H1 (cell line): ENCODE measurements at regions not wholly inside any gene's neighbourhood (a gene's known extent, or its start where the extent isn't known, plus 50 kb on each side); places are given as distances from the start of the nearest gene placed in this dataset.

Source experiments
- CTCF ChIA-PET: fragments of 300-600 bp; sonication (Branson Sonifier 250); formaldehyde crosslinking; loops from one replicate; lab custom pipeline; 2021; ENCODE audit not compliant: partially characterized antibody; lab: Charles Lee
- POLR2A ChIA-PET: fragments of 300-600 bp; sonication (Branson Sonifier 250); formaldehyde crosslinking; loops from one replicate; lab custom pipeline; 2021; ENCODE audit warnings: inconsistent platforms; ENCODE audit not compliant: partially characterized antibody; lab: Charles Lee
- DNase-seq, 2 experiments: peaks; one replicate each; pipeline versions ENCODE4 v3.0.0 to v3.0.0-alpha.2; 2010 to 2022; ENCODE audit warnings: low spot score in 2 of 2, low read depth in 1 of 2, mixed read lengths in 1 of 2
- FAIRE-seq: peaks from 2 replicates; lab custom pipeline; 2011; peaks lifted over from hg19 to GRCh38; lab: Jason Lieb, UNC
- H2AFZ ChIP-seq: 2 replicates; pipeline ENCODE4 v1.8.1; 2012; ENCODE audit warnings: low read length, inconsistent platforms
- H2AK5ac ChIP-seq: 2 replicates; pipeline ENCODE4 v1.6.1; 2013; ENCODE audit warnings: low read depth, low read length
- H2BK120ac ChIP-seq: replicated peaks from 2 replicates; pipeline ENCODE3; 2013; ENCODE audit warnings: low read depth, low read length, inconsistent platforms
- H2BK12ac ChIP-seq: 2 replicates; pipeline ENCODE4 v1.6.1; 2013; ENCODE audit warnings: low read depth, low read length
- H2BK15ac ChIP-seq: 2 replicates; pipeline ENCODE4 v1.6.1; 2013; ENCODE audit warnings: low read length
- H2BK20ac ChIP-seq: 2 replicates; pipeline ENCODE4 v1.6.1; 2013; ENCODE audit warnings: low read length
- H2BK5ac ChIP-seq: 2 replicates; pipeline ENCODE4 v1.6.1; 2013; ENCODE audit warnings: low read depth, low read length
- H3K14ac ChIP-seq: 2 replicates; pipeline ENCODE4 v1.6.1; 2013; ENCODE audit warnings: inconsistent platforms; ENCODE audit not compliant: insufficient read length
- H3K18ac ChIP-seq: 2 replicates; pipeline ENCODE4 v1.6.1; 2013; ENCODE audit warnings: low read length; ENCODE audit errors: extremely low read depth
- H3K23ac ChIP-seq: 2 replicates; pipeline ENCODE4 v1.6.1; 2013; ENCODE audit warnings: inconsistent platforms; ENCODE audit not compliant: insufficient read length
- H3K23me2 ChIP-seq: 2 replicates; pipeline ENCODE4 v1.6.1; 2013; ENCODE audit warnings: low read depth, low read length
- H3K27ac ChIP-seq: 2 replicates; pipeline ENCODE4 v1.6.1; 2011; ENCODE audit warnings: low read depth, low read length, inconsistent platforms
- H3K27me3 ChIP-seq, 4 experiments: replicated peaks in 1 of 4; 1 replicate in 1 of 4; 2 replicates in 3 of 4; pipeline versions ENCODE4 v1.6.1 to v1.8.1; 2011 to 2013; ENCODE audit warnings: low read length in 3 of 4, mild to moderate bottlenecking in 3 of 4, inconsistent platforms in 2 of 4, mixed read lengths in 2 of 4, moderate library complexity in 1 of 4; ENCODE audit not compliant: control insufficient read depth in 3 of 4, insufficient read depth in 3 of 4; ENCODE audit errors: extremely low read depth in 1 of 4
- H3K36me3 ChIP-seq, 4 experiments: 2 replicates each; pipeline versions ENCODE4 v1.6.1 to v1.8.1; 2011 to 2013; ENCODE audit warnings: mild to moderate bottlenecking in 4 of 4, low read length in 3 of 4, moderate library complexity in 2 of 4, control low read depth in 1 of 4, inconsistent platforms in 1 of 4; ENCODE audit not compliant: insufficient read depth in 4 of 4, control insufficient read depth in 2 of 4
- H3K4ac ChIP-seq: replicated peaks from 2 replicates; pipeline ENCODE3; 2013; ENCODE audit warnings: low read length, low read depth, mixed read lengths, inconsistent platforms; ENCODE audit not compliant: insufficient read length
- H3K4me1 ChIP-seq, 4 experiments: replicated peaks in 1 of 4; 1 replicate in 1 of 4; 2 replicates in 3 of 4; pipeline versions ENCODE4 v1.6.1 to v1.8.1; 2011 to 2013; ENCODE audit warnings: low read length in 3 of 4, inconsistent platforms in 2 of 4, mixed read lengths in 1 of 4; ENCODE audit not compliant: insufficient read depth in 4 of 4, control insufficient read depth in 3 of 4
- H3K4me2 ChIP-seq, 2 experiments: 2 replicates each; pipeline versions ENCODE4 v1.6.1 to v1.8.1; 2011 to 2013; ENCODE audit warnings: low read depth in 2 of 2, low read length in 2 of 2, control low read depth in 1 of 2, inconsistent platforms in 1 of 2, mild to moderate bottlenecking in 1 of 2; ENCODE audit not compliant: insufficient read depth in 1 of 2
- H3K4me3 ChIP-seq, 4 experiments: fragments of 200-600, 300-600 bp in 1 of 4; sonication (generic), shearing (Covaris generic), sonication (Bioruptor Twin) in 1 of 4; 2 replicates each; pipeline versions ENCODE4 v1.5.1 to v1.8.1; 2011 to 2016; ENCODE audit warnings: low read length in 4 of 4, low read depth in 3 of 4, control low read depth in 2 of 4, inconsistent platforms in 2 of 4, mild to moderate bottlenecking in 2 of 4, mixed read lengths in 1 of 4, moderate library complexity in 1 of 4; ENCODE audit not compliant: insufficient read depth in 2 of 4; ENCODE audit errors: extremely low read depth in 1 of 4
- H3K56ac ChIP-seq: replicated peaks from 2 replicates; pipeline ENCODE3; 2013; ENCODE audit warnings: low read depth, mild to moderate bottlenecking, mixed read lengths, low read length, inconsistent platforms; ENCODE audit not compliant: insufficient read length
- H3K79me1 ChIP-seq: 2 replicates; pipeline ENCODE4 v1.6.1; 2013; ENCODE audit warnings: low read depth, low read length, control low read depth
- H3K79me2 ChIP-seq, 2 experiments: 2 replicates each; pipeline versions ENCODE4 v1.6.1 to v1.8.1; 2012 to 2013; ENCODE audit warnings: low read length in 2 of 2, mild to moderate bottlenecking in 2 of 2, inconsistent platforms in 1 of 2; ENCODE audit not compliant: insufficient read depth in 2 of 2, control insufficient read depth in 1 of 2
- H3K9ac ChIP-seq, 4 experiments: replicated peaks in 1 of 4; 1 replicate in 1 of 4; 2 replicates in 3 of 4; pipeline versions ENCODE4 v1.6.1 to v1.8.1; 2011 to 2013; ENCODE audit warnings: low read depth in 3 of 4, low read length in 3 of 4, control low read depth in 2 of 4, mild to moderate bottlenecking in 2 of 4, moderate library complexity in 2 of 4, inconsistent platforms in 1 of 4; ENCODE audit errors: extremely low read depth in 1 of 4
- H3K9me3 ChIP-seq, 2 experiments: 2 replicates each; pipeline versions ENCODE4 v1.6.1 to v1.8.1; 2012 to 2013; ENCODE audit warnings: mild to moderate bottlenecking in 2 of 2, moderate library complexity in 2 of 2, control low read depth in 1 of 2, inconsistent platforms in 1 of 2, low read depth in 1 of 2, low read length in 1 of 2, mixed read lengths in 1 of 2; ENCODE audit not compliant: insufficient read depth in 2 of 2
- H4K20me1 ChIP-seq, 2 experiments: replicated peaks in 1 of 2; 2 replicates each; pipeline versions ENCODE3 to v1.8.1; 2011 to 2013; ENCODE audit warnings: inconsistent platforms in 2 of 2, low read length in 2 of 2, mild to moderate bottlenecking in 1 of 2; ENCODE audit not compliant: insufficient read depth in 2 of 2, control insufficient read depth in 1 of 2
- H4K5ac ChIP-seq: 2 replicates; pipeline ENCODE4 v1.6.1; 2013; ENCODE audit warnings: low read length, low read depth, mixed read lengths, inconsistent platforms; ENCODE audit not compliant: insufficient read length
- H4K8ac ChIP-seq: 2 replicates; pipeline ENCODE4 v1.8.0; 2013; ENCODE audit warnings: mild to moderate bottlenecking, moderate library complexity, low read length, inconsistent platforms; ENCODE audit not compliant: insufficient read depth; ENCODE audit errors: extremely low read depth
- H4K91ac ChIP-seq: replicated peaks from 2 replicates; pipeline ENCODE3; 2013; ENCODE audit warnings: low read length, mixed read lengths, inconsistent platforms; ENCODE audit not compliant: insufficient read length
- CHD1 ChIP-seq: IDR thresholded peaks from 2 replicates; pipeline ENCODE4 v1.6.1; 2012; ENCODE audit warnings: low read depth, low read length, improper control_type of control experiment
- CTBP2 ChIP-seq: IDR thresholded peaks from 2 replicates; pipeline ENCODE4 v1.7.0; 2011; ENCODE audit warnings: borderline replicate concordance, mild to moderate bottlenecking, moderate library complexity, mixed read lengths, low read length; ENCODE audit not compliant: insufficient read depth, insufficient read length
- EP300 ChIP-seq, 2 experiments: IDR thresholded peaks; 1 replicate in 1 of 2; 2 replicates in 1 of 2; pipeline ENCODE4 v1.6.1; 2011 to 2012; ENCODE audit warnings: low read depth in 2 of 2, low read length in 2 of 2, mild to moderate bottlenecking in 2 of 2, borderline replicate concordance in 1 of 2, inconsistent platforms in 1 of 2, moderate library complexity in 1 of 2
- GTF2F1 ChIP-seq: IDR thresholded peaks from 2 replicates; pipeline ENCODE4 v1.6.1; 2012; ENCODE audit warnings: low read depth, low read length, improper control_type of control experiment, borderline replicate concordance
- MAFK ChIP-seq: IDR thresholded peaks from 2 replicates; pipeline ENCODE4 v1.6.1; 2012; ENCODE audit warnings: low read depth, mild to moderate bottlenecking, improper control_type of control experiment, low read length
- NRF1 ChIP-seq: IDR thresholded peaks from 2 replicates; pipeline ENCODE4 v1.6.1; 2011; ENCODE audit warnings: mild to moderate bottlenecking, low read depth, low read length, improper control_type of control experiment
- PHF8 ChIP-seq: fragments of 200-600 bp; sonication (generic); conservative IDR thresholded peaks from 2 replicates; pipeline ENCODE4 v1.7.1; 2012; ENCODE audit warnings: low read depth, mild to moderate bottlenecking, inconsistent platforms, low read length, moderate library complexity
- RAD21 ChIP-seq, 2 experiments: IDR thresholded peaks in 1 of 2; conservative IDR thresholded peaks in 1 of 2; 2 replicates each; pipeline ENCODE4 v1.6.1; 2011; ENCODE audit warnings: low read depth in 2 of 2, low read length in 2 of 2, improper control_type of control experiment in 1 of 2, inconsistent platforms in 1 of 2, mild to moderate bottlenecking in 1 of 2, moderate library complexity in 1 of 2
- SIN3A ChIP-seq, 2 experiments: IDR thresholded peaks in 1 of 2; conservative IDR thresholded peaks in 1 of 2; 2 replicates each; pipeline ENCODE4 v1.6.1; 2011 to 2012; ENCODE audit warnings: low read length in 2 of 2, improper control_type of control experiment in 1 of 2, low read depth in 1 of 2, mild to moderate bottlenecking in 1 of 2
- SRF ChIP-seq: IDR thresholded peaks from 2 replicates; pipeline ENCODE4 v1.6.1; 2011; ENCODE audit warnings: mild to moderate bottlenecking, low read depth, low read length, moderate library complexity
- TAF1 ChIP-seq: IDR thresholded peaks from 2 replicates; pipeline ENCODE4 v1.6.1; 2011; ENCODE audit warnings: mild to moderate bottlenecking, low read depth, low read length
- TBP ChIP-seq: IDR thresholded peaks from 2 replicates; pipeline ENCODE4 v1.6.1; 2011; ENCODE audit warnings: low read depth, low read length, improper control_type of control experiment
- TEAD4 ChIP-seq: IDR thresholded peaks from 2 replicates; pipeline ENCODE4 v1.6.1; 2012; ENCODE audit warnings: low read depth, low read length, inconsistent platforms, mixed read lengths
- WGBS, 2 experiments: shearing (Covaris generic) in 1 of 2; methylation state at CpG; one replicate each; pipeline versions ENCODE4 v1.1.6 to v1.1.7; 2013 to 2015; ENCODE audit warnings: low lambda C conversion rate in 2 of 2, mixed read lengths in 2 of 2, inconsistent platforms in 1 of 2, low coverage in 1 of 2, missing lambda C conversion rate in 1 of 2; ENCODE audit not compliant: insufficient replicate concordance in 2 of 2, insufficient coverage in 1 of 2, insufficient read length in 1 of 2; ENCODE audit errors: extremely low coverage in 1 of 2, missing lambda C conversion rate in 1 of 2; 5-methylcytosine and 5-hydroxymethylcytosine counted together
- TF ChIP-seq, protein P1 (sequence below): IDR thresholded peaks from 2 replicates; pipeline ENCODE4 v1.6.1; 2011; ENCODE audit warnings: low read depth, mild to moderate bottlenecking, low read length; ENCODE audit not compliant: insufficient read depth

- H3K56ac ChIP-seq, result no peak overlapping the region
- H3K18ac ChIP-seq, result no peak overlapping the region
- H3K27me3 ChIP-seq, result no peaks in the 10 kb centered on the region
- H4K91ac ChIP-seq, result no peak overlapping the region
- H3K23ac ChIP-seq, result no peak overlapping the region
- ChIA-PET POLR2A (no interaction called here), CTCF (no interaction called here)
- no peak overlapping the region for H3K4me3 ChIP-seq
- H3K36me3 ChIP-seq, result no peaks in the 10 kb centered on the region
- H3K27ac ChIP-seq, result no peak overlapping the region
- no peak overlapping the region for H4K5ac ChIP-seq
- H2AK5ac ChIP-seq, result no peak overlapping the region
- H2BK15ac ChIP-seq, result no peak overlapping the region
- H3K4me2 ChIP-seq, result no peak overlapping the region
- DNase-seq (no peak), FAIRE-seq (no peak)
- no peak overlapping the region for H2BK5ac ChIP-seq
- no peak overlapping the region for H4K8ac ChIP-seq
- no peak overlapping the region for H2BK120ac ChIP-seq
- H3K79me2 ChIP-seq, result no peaks in the 10 kb centered on the region
- no peak overlapping the region for H2AFZ ChIP-seq
- H3K4me1 ChIP-seq, result no peaks in the 10 kb centered on the region
- H3K4ac ChIP-seq, result no peak overlapping the region
- no peaks in the 10 kb centered on the region for H3K9me3 ChIP-seq
- H3K9ac ChIP-seq, result no peak overlapping the region
- H3K23me2 ChIP-seq, result no peaks in the 10 kb centered on the region; the same call in 1 of the 2 replicates
- H4K20me1 ChIP-seq, result no peaks in the 10 kb centered on the region
- H2BK12ac ChIP-seq, result no peak overlapping the region
- 93% methylated on average over 3 of the region's 3 CpGs; no CpG with 5 or more reads in 1 of the 2 experiments for WGBS, 2 experiments
- no peaks in the 10 kb centered on the region for H3K79me1 ChIP-seq
- no peak overlapping the region for H3K14ac ChIP-seq
- no peak overlapping the region for H2BK20ac ChIP-seq
- TF ChIP-seq NRF1 (no peak), TBP (no peak), TEAD4 (no peak), CTBP2 (no peak), EP300 (IDR thresholded peaks at IDR 0.05; ENCODE audit: borderline replicate concordance in 1 of 2, low read depth in 2 of 2, low read length in 2 of 2) (no peak), GTF2F1 (no peak), MAFK (no peak), PHF8 (no peak), TAF1 (no peak), RAD21 (IDR thresholded peaks at IDR 0.05 in 1 of 2, conservative IDR thresholded peaks at IDR 0.05 in 1 of 2; ENCODE audit: low read depth in 2 of 2, low read length in 2 of 2) (no peak), CHD1 (no peak), SIN3A (conservative IDR thresholded peaks at IDR 0.05 in 1 of 2, IDR thresholded peaks at IDR 0.05 in 1 of 2; ENCODE audit: low read depth in 1 of 2, low read length in 2 of 2) (no peak), SRF (no peak)
- TF ChIP-seq, protein P1, sequence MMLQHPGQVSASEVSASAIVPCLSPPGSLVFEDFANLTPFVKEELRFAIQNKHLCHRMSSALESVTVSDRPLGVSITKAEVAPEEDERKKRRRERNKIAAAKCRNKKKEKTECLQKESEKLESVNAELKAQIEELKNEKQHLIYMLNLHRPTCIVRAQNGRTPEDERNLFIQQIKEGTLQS, result no peak
Observed at GRCh38 chr2:5592916-5593315, 99.3 kb upstream of the SOX11 start.
